ENCODE measurements at regions not wholly inside any gene's neighbourhood (a gene's known extent, or its start where the extent isn't known, plus 50 kb on each side); places are given as distances from the start of the nearest gene placed in this dataset.
"Not testable (repeated sequence)": the region's sequence is repeated elsewhere in the genome, so short reads cannot be mapped to it uniquely, and the experiment has no call there.

DNA sequence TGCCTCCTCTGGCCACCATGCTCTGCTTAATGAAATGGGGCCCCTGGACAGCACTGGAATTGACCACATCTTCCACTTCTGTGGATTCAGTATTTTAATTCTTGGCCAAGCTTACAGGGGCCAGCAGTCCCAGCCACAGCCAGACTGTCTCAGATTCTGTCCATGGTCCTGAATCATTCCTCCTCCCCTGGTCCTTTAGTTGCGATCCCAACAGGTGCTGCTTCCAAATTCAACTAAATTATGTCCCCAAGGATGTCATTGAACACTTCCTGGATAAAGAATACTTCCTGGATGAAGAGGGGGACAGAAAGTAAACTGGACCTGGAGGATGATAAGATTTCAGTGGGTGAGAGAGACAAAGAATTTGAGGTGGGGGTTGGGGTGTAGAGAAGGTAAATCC, 111.1 kb upstream of the FOXB1 start:
- ATAC-seq (ENCODE audit: insufficient read depth, low read depth) (no peak; the same call in 2 of the 3 replicates), DNase-seq (peak; percentile 6)
- no peak for TF ChIP-seq EZH2 (IDR thresholded peaks at IDR 0.05; ENCODE audit: borderline replicate concordance, low read depth, low read length, severe bottlenecking)
- TF ChIP-seq, protein P1, sequence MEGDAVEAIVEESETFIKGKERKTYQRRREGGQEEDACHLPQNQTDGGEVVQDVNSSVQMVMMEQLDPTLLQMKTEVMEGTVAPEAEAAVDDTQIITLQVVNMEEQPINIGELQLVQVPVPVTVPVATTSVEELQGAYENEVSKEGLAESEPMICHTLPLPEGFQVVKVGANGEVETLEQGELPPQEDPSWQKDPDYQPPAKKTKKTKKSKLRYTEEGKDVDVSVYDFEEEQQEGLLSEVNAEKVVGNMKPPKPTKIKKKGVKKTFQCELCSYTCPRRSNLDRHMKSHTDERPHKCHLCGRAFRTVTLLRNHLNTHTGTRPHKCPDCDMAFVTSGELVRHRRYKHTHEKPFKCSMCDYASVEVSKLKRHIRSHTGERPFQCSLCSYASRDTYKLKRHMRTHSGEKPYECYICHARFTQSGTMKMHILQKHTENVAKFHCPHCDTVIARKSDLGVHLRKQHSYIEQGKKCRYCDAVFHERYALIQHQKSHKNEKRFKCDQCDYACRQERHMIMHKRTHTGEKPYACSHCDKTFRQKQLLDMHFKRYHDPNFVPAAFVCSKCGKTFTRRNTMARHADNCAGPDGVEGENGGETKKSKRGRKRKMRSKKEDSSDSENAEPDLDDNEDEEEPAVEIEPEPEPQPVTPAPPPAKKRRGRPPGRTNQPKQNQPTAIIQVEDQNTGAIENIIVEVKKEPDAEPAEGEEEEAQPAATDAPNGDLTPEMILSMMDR (IDR thresholded peaks at IDR 0.05; ENCODE audit: borderline replicate concordance, extremely low read depth, low read length, poor library complexity, severe bottlenecking) = no peak

DNA sequence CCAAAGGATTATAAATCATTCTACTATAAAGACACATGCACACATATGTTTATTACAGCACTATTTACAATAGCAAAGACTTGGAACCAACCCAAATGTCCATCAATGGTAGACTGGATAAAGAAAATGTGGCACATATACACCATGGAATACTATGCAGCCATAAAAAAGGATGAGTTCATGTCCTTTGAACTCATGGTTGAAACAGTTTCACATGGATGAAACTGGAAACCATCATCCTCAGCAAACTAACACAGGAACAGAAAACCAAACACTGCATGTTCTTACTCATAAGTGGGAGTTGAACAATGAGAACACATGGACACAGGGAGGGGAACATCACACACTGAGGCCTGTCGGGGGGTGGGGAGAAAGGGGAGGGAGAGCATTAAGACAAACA, 116.2 kb upstream of the FOXB1 start:
- ATAC-seq (ENCODE audit: insufficient read depth, low read depth); H3K27ac ChIP-seq (ENCODE audit: low read length); H3K4me3 ChIP-seq (ENCODE audit: low read depth in 1 of 2, low read length in 2 of 2): not testable (repeated sequence)

More for the DNA sequence above, 111.1 kb upstream of the FOXB1 start:
- H3K9ac ChIP-seq (ENCODE audit: low read depth, low read length) = no peak overlapping the region
- no peaks in the 10 kb centered on the region for H4K20me1 ChIP-seq (ENCODE audit: insufficient read depth, low read length)
- no peaks in the 10 kb centered on the region for H3K9me3 ChIP-seq (ENCODE audit: insufficient read depth, low read length, severe bottlenecking)
- no peaks in the 10 kb centered on the region for H3K79me2 ChIP-seq (ENCODE audit: insufficient read depth, low read length)
- H3K27me3 ChIP-seq (ENCODE audit: insufficient read depth, low read length, poor library complexity) = no peaks in the 10 kb centered on the region
- no peak overlapping the region for H3K4me3 ChIP-seq (ENCODE audit: low read depth in 1 of 2, low read length in 2 of 2)
- H3K36me3 ChIP-seq (ENCODE audit: insufficient read depth, low read length) = no peaks in the 10 kb centered on the region
- H3K27ac ChIP-seq (ENCODE audit: low read length) = no peak overlapping the region
- no peaks in the 10 kb centered on the region for H3K4me1 ChIP-seq (ENCODE audit: insufficient read depth, low read length)
- H3K4me2 ChIP-seq (ENCODE audit: insufficient read depth, low read length) = no peak overlapping the region
- H2AFZ ChIP-seq (ENCODE audit: low read depth, low read length) = no peak overlapping the region

DNA sequence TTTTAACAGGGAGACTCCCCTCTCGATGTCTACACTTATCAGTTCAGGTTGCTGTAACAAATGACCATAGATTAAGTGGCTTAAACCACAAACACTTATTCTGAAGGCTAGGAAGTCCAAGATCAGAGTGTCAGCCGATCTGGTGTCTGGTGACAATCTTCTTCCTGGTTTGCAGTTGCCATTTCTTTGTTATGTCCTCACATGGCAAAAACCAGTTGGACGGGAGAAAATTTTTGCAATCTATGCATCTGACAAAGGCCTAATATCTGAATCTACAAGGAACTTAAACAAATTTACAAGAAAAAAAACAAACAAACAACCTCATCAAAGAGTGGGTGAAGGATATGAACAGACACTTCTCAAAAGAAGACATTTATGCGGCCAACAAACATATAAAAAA, 116.9 kb upstream of the FOXB1 start:
- ATAC-seq (ENCODE audit: insufficient read depth, low read depth) = no peak
- Histone ChIP-seq H3K27me3 (ENCODE audit: insufficient read depth, low read length, poor library complexity) (no peaks in the 10 kb centered on the region), H3K4me2 (ENCODE audit: insufficient read depth, low read length) (no peak overlapping the region), H3K4me3 (ENCODE audit: low read depth in 1 of 2, low read length in 2 of 2) (no peak overlapping the region), H3K27ac (ENCODE audit: low read length) (no peak overlapping the region), H3K9ac (ENCODE audit: low read depth, low read length) (no peak overlapping the region), H3K79me2 (ENCODE audit: insufficient read depth, low read length) (no peaks in the 10 kb centered on the region), H2AFZ (ENCODE audit: low read depth, low read length) (no peak overlapping the region), H4K20me1 (ENCODE audit: insufficient read depth, low read length) (no peaks in the 10 kb centered on the region), H3K9me3 (ENCODE audit: insufficient read depth, low read length, severe bottlenecking) (no peaks in the 10 kb centered on the region), H3K4me1 (ENCODE audit: insufficient read depth, low read length) (no peaks in the 10 kb centered on the region), H3K36me3 (ENCODE audit: insufficient read depth, low read length) (no peaks in the 10 kb centered on the region)
- no peak for DNase-seq
- TF ChIP-seq, protein P1 (IDR thresholded peaks at IDR 0.05; ENCODE audit: borderline replicate concordance, extremely low read depth, low read length, poor library complexity, severe bottlenecking) = no peak
- no peak for TF ChIP-seq EZH2 (IDR thresholded peaks at IDR 0.05; ENCODE audit: borderline replicate concordance, low read depth, low read length, severe bottlenecking)

More for the DNA sequence above, 116.2 kb upstream of the FOXB1 start:
- DNase-seq; H3K27me3 ChIP-seq (ENCODE audit: insufficient read depth, low read length, poor library complexity); H3K4me1 ChIP-seq (ENCODE audit: insufficient read depth, low read length); H2AFZ ChIP-seq (ENCODE audit: low read depth, low read length); H3K36me3 ChIP-seq (ENCODE audit: insufficient read depth, low read length); H3K79me2 ChIP-seq (ENCODE audit: insufficient read depth, low read length); H3K4me2 ChIP-seq (ENCODE audit: insufficient read depth, low read length); H4K20me1 ChIP-seq (ENCODE audit: insufficient read depth, low read length); H3K9ac ChIP-seq (ENCODE audit: low read depth, low read length); H3K9me3 ChIP-seq (ENCODE audit: insufficient read depth, low read length, severe bottlenecking): not testable (repeated sequence)

DNA sequence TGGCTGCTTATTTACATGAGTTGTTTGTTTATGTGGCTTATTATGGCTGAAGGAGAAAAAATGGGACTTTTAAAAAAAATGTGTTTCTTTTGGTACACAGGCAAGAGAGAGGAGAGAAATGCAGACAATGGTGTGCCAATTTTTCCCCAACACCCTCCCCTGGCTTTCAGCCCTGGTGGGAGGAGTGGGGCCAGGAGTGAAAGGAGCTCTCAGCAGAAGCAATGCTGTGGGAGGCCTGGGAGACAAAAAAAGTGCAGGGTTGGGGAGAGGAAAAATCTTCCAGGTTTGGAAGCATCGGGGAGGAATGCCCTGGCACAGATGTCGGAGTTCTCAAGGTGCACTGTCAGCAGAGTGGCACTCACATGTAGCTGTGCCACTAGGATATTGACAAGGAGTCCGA, 117.7 kb upstream of the FOXB1 start:
- H3K79me2 ChIP-seq (ENCODE audit: insufficient read depth, low read length) = no peaks in the 10 kb centered on the region
- H3K27me3 ChIP-seq (ENCODE audit: insufficient read depth, low read length, poor library complexity) = no peaks in the 10 kb centered on the region
- no peak overlapping the region for H3K9ac ChIP-seq (ENCODE audit: low read depth, low read length)
- no peak overlapping the region for H3K4me3 ChIP-seq (ENCODE audit: low read depth in 1 of 2, low read length in 2 of 2)
- H3K4me2 ChIP-seq (ENCODE audit: insufficient read depth, low read length) = no peak overlapping the region
- TF ChIP-seq, protein P1 (IDR thresholded peaks at IDR 0.05; ENCODE audit: borderline replicate concordance, extremely low read depth, low read length, poor library complexity, severe bottlenecking) = no peak
- no peak for TF ChIP-seq EZH2 (IDR thresholded peaks at IDR 0.05; ENCODE audit: borderline replicate concordance, low read depth, low read length, severe bottlenecking)
- no peaks in the 10 kb centered on the region for H4K20me1 ChIP-seq (ENCODE audit: insufficient read depth, low read length)
- DNase-seq (no peak), ATAC-seq (ENCODE audit: insufficient read depth, low read depth) (no peak)
- H3K4me1 ChIP-seq (ENCODE audit: insufficient read depth, low read length) = no peaks in the 10 kb centered on the region
- no peak overlapping the region for H3K27ac ChIP-seq (ENCODE audit: low read length)
- no peak overlapping the region for H2AFZ ChIP-seq (ENCODE audit: low read depth, low read length)
- H3K36me3 ChIP-seq (ENCODE audit: insufficient read depth, low read length) = no peaks in the 10 kb centered on the region
- H3K9me3 ChIP-seq (ENCODE audit: insufficient read depth, low read length, severe bottlenecking) = no peaks in the 10 kb centered on the region
